Vagina (tissue), 2 donors: ENCODE measurements at regions not wholly inside any gene's neighbourhood (a gene's known extent, or its start where the extent isn't known, plus 50 kb on each side); places are given as distances from the start of the nearest gene placed in this dataset.

Experiments used
- POLR2A ChIP-seq, 2 donors: fragments of 450-650 bp; IDR thresholded peaks; one replicate each; pipeline ENCODE4 v1.6.1; 2017; ENCODE audit warnings: antibody characterized with exemption in 2 of 2, mild to moderate bottlenecking in 2 of 2, moderate library complexity in 2 of 2
- TF ChIP-seq, protein P1 (sequence below), 3 experiments: fragments of 450-650 bp in 2 of 3; fragments of 200-600 bp in 1 of 3; sonication (generic) in 1 of 3; IDR thresholded peaks; one replicate each; pipeline ENCODE4 v1.5.1; 2017 to 2019; ENCODE audit warnings: antibody characterized with exemption in 3 of 3, mild to moderate bottlenecking in 2 of 3, moderate library complexity in 2 of 3

DNA sequence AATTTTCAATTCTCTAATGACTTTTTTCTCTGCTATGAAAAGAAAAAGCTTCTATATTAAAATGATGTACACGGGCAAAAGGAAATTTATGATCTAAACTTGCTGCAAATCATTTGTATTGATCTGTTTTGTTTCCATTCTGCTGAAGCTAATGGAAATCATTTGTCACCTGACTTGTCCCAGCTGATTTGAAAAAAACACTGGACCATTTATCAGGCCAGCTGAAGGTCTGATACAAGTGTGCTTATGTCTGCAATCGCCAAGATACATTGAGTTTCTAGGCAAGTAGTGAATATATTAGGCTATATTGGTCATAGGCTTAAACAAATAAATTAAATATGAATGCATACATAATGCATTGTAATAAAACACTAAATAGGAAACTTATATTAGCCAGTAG lies 1309.7 kb downstream of the REEP3 start:
- no peak for TF ChIP-seq POLR2A (IDR thresholded peaks at IDR 0.05)
- TF ChIP-seq, protein P1, sequence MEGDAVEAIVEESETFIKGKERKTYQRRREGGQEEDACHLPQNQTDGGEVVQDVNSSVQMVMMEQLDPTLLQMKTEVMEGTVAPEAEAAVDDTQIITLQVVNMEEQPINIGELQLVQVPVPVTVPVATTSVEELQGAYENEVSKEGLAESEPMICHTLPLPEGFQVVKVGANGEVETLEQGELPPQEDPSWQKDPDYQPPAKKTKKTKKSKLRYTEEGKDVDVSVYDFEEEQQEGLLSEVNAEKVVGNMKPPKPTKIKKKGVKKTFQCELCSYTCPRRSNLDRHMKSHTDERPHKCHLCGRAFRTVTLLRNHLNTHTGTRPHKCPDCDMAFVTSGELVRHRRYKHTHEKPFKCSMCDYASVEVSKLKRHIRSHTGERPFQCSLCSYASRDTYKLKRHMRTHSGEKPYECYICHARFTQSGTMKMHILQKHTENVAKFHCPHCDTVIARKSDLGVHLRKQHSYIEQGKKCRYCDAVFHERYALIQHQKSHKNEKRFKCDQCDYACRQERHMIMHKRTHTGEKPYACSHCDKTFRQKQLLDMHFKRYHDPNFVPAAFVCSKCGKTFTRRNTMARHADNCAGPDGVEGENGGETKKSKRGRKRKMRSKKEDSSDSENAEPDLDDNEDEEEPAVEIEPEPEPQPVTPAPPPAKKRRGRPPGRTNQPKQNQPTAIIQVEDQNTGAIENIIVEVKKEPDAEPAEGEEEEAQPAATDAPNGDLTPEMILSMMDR (IDR thresholded peaks at IDR 0.05), result no peak
